ENCODE measurements at regions not wholly inside any gene's neighbourhood (a gene's known extent, or its start where the extent isn't known, plus 50 kb on each side); places are given as distances from the start of the nearest gene placed in this dataset.

DNA sequence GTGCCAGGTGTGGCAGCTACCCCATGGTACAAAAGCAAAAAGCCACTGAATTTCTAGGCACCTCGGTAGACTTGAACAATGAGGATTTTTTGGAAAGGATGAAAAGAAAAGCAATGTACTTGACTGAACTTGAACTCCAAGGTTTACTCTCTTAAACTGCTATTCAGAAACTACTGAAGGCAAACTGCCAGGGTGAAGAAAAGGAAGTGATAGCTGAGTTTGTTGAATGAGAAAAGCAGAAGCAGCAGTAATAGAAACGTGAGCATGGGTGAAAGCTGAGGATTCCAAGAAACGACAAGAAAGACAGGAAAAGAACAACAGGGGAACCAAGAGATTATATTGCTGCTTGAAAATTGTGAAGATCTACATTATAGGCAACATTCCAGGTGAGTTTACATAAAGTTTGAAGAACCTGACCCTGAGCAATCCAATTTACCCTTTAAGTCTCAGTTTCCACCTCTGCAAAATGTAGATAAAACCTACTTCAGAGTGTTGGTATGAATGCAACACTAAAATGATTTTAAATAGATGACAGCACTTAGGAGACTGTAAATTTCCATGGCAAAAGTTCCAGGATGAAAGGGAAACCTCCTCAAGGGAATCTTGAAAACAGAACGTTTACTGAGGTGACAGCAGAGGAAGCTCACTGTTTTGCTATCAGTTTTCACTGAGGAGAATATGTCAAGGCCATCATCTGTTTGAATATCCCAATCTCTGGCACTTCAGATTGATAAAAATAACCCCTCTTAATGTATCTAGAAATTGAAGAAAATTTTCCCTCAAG is 245.8 kb downstream of the SPATA31D1 start:
- no peak for DNase-seq

DNA sequence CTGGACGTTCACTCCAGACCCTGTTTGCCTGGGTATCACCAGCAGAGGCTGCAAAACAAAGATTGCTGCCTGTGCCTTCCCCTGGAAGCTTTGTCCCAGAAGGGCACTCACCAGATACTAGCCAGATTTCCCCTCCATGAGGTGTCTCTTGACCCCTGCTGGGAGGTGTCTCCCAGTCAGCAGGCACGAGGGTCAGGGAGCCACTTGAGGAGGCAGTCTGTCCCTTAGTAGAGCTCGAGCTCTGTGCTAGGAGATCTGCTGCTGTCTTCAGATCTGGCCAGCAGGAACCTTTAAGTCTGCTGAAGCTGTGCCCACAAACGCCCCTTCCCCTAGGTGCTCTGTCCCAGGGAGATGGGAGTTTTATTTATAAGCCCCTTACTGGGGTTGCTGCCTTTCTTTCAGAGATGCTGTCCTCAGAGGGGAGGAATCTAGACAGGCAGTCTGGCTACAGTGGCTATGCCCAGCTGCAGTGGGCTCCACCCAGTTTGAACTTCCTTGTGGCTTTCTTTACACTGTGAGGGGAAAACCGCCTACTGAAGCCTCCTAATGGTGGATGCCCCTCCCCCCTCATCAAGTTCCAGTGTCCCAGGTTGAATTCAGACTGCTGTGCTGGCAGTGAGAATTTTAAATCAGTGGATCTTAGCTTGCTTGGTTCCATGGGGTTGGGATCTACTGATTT is 253.9 kb downstream of the SPATA31D1 start:
- no peak for DNase-seq

DNA sequence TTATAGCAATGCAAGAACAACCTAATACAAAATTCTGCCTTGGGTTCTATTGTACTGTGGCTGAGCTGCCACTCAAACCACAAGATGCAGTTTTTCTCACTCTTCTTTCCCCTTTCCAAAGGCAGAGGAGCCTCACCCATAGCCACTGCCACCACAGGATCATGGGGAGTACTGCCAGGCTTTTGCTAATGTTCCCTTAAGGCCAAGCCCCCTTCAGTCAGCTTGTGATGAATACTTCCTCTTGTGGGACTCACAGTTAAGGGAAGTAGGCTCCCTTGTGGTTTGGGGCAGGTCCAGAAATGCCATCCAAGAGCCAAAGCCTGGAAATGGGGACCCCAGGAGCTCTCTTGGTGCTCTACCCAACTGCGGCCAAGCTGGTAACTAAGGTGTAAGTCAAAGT is 258.7 kb downstream of the SPATA31D1 start:
- peak; percentile 5 to 17 for DNase-seq

DNA sequence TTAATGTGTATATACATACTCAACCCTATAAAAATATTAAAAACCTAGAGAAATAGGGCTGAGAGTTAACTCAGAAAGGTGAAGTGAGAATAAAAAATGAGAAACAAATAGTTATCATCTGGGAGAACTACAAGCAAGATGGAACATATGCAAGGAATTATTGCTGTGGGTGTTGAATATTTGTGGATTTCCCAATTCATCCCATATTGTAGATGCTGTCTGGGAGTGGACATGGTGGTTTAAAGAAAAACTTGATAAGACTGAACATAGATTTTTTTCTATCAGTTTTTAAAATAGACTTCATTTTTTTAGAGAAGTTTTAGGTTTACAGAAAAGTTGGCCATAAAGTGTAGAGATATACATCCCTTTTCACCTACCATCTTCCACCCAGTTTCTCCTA is 263.5 kb downstream of the SPATA31D1 start:
- DNase-seq, result no peak

DNA sequence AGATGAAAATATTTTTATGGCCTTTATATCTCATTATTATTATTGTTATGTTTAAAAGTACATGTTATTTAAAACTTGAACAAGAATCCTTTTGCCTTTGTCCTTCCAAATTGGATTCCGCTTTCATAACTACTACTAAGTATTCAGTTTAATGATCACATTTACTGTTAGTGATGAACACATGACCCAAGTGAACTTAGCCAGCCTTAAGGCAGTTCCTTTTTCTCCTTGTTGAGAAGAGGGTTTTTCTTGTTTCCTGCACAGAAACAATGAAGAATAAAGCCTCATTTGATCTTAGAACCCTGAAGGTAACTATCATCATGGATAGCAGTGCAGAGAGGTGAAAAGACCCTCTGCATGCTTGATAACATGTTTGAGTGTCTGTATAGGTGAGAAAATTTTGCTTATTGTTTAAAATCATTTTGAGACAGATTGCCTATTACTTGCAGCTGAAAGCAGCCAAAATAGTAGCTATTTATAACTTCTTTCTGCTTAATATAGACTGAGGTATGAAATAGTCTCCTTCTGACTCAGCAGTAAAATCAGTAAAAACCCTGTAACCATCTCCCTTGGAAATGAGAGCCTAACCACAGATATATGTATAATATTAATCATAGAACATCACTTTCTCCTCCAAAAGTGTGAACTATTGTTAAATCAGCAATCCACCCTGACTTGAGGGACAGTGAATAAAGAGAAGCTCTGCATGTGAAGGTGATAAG is 266.2 kb downstream of the SPATA31D1 start:
- no peak for DNase-seq

DNA sequence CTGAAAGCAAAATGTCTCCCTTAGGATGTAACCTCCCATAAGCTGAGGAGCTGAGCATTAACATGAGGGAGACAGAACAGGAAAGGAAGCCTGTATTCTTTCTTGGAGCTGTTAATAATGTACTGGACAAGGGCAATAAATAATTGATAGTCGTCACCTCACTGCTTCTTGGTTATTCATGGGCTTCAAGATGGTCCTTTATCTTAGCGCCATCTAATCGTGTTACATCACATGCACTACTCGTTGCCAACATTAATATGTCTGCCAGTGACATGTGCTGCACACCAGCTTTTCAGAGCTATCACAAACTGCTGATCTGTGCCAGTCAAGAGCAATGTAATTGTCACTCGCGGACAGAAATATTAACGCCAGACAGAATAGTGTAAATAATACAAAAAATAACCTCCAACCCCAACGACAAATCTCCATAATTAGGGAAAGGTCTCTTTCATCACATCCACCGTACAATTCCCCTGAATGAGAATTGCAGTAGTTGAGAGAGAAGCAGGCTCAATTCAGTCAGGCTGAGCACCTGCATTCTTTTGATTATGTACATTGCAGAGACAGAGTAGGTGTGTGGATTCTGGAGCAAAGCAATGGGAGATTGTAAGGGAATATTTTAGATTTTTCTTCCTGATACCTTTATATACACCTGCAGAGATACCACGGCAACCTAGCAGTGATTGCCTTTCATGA is 267.1 kb downstream of the SPATA31D1 start:
- no peak for DNase-seq

DNA sequence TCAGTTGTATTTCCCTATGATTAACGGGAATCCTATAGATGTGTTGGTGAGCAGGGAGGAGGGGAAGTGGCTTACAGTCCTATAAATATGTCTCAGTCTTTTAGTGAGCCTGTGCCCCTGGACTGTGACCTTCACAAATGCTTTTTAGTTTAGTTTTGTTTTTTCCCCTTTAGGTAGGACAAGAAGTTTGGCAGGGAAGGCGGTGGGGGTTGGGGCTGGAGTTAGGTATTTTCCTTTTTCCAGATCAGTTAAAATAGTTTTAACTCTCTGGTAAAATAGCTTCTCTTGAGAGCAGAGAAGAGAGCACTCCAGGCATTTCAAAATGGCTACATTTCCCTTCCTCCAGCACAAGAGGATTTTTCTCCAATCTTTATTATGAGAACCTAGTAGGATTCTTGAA is 272.1 kb downstream of the SPATA31D1 start:
- no peak for DNase-seq

DNA sequence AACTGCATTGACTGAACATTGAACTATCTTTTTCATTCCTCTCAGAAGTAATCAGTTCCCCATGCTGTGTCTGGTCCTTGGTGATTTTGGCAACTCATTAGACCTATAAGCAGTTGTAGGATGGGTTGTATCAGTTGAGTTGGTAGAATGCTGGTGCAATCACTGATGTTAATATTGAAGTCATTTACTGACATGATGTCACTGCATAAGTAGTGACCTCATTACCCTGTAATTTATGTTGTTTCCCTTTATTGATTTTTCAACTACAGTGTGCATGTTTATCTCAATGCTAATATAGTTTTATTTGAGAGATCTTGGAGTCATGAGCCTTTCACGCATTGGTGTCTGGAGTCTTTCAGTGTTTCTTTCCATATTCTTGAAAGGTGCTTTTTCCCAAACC is 275.0 kb downstream of the SPATA31D1 start:
- no peak for DNase-seq

DNA sequence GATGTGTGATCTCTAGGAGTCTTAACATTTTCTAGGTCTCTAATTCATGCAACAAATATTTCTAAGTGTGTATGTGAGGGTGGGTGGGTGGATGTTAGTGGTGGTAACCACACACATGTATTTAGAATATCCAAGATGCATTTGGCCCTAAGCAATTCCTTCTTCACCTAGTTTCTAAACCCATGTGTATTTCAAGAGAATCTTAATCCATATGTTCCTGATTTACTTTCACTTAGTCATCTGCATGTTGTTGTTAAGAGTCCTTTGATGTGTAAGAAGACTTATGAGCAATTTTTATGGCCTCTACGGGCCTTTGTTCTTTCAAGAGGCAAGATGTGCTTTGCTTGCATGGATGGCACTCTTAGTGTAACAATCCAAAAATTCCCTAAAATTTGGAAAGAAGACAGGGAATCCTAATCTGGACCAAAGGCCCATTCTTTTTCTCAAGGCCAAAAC is 282.6 kb downstream of the SPATA31D1 start:
- DNase-seq, result no peak

DNA sequence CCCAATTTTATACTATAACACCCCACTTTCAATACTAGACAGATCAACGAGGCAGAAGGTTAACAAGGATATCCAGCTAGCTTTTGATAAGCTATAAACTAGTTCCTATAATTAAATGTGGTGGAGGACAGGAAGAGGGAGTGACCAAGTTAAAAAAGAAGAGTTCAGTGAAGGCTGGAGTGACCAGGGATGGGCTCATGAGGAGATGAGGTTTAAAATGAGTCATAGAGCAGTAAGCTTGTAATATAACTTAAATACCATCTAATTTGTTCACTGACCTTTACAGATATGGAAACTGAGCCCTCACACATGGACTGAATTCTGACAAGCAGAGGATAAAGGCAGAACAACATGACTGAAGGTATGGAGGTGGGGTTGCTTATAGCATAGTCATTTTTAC is 284.5 kb downstream of the SPATA31D1 start:
- no peak for DNase-seq

DNA sequence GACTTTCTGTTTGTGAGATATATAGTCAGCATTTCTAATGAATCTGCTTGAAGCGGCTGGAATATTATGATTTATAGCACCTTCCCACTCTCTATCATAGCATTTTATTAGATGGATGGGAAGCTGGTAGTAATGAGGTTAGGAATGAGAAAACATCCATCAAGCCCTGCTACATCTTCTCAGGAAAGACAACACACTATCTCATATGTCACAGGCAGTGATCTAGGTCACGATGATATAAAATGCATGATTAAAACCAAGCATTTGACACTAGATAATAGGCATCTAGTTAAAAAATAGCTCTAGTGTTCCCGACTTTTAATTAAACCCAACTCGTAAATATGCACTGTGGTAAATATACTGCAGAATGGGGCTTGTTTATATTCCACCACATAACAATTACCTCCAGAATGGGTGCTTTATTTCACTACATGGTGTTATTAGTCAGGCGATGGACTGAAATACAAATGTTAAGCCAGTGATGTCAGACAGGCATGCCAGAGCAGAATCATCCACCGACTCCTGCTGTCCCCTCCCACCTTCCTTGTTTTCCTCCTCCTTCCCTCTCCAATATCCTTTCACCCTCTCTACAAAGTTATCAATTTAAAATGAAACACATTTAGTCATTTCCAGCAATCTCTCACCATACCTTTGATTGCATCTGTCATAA is 286.8 kb downstream of the SPATA31D1 start:
- DNase-seq, result no peak

DNA sequence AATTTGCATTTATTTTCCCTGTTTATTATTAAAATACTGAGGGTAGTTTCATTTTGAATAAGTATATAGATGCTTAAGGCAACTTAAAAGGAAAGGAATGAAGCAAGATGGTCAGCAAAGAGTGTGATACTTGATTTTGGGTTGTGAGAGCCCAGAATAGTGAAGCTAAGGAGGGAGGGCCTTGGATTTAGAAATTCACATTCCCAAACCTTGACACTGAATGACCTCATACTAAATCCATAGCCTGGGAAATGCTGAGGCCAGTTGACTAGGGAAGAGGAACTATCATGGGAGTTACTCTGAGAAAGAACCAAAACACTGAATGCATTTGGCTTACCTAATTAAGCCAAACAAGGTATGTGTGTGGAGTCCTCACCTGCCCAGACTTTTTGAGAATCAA is 292.5 kb downstream of the SPATA31D1 start:
- DNase-seq, result no peak

DNA sequence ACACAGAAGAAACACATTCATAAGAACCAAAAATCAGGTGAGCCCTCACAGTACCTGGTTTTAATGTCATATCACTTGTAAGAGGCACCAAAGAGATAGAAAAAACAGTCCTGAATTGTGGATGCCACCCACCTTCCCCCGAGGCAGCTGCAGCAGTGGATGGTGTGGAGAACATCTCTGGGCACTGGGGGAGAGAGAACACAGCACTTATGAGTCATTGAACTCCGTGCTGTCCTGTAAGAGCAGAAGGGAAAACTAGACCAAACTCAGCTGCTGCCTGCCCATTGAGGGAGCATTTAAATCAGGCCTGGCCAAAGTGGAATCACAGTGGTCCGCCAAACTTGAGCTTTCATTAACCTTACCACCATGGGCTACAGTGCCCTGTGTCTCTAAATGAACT is 296.2 kb downstream of the SPATA31D1 start:
- no peak for DNase-seq

DNA sequence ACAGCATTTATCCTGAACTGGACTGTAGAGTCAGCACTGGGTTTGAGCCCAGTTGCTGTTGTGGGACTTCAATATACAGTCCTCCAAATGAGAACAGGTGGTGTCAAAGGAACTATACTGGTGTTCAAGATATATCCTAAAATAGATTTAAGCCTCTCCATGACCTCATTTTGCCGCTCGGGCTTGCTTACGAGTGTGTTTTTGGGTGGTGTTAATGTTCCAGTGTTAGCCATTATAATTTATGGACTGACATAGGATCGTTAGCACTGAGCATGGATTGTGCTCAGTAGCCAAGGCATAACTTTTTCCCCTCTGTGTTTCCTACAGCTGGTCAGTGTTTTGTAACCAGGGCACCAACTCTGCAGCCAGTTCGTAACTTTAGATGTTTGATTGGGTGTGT is 306.6 kb downstream of the SPATA31D1 start:
- DNase-seq, result no peak

DNA sequence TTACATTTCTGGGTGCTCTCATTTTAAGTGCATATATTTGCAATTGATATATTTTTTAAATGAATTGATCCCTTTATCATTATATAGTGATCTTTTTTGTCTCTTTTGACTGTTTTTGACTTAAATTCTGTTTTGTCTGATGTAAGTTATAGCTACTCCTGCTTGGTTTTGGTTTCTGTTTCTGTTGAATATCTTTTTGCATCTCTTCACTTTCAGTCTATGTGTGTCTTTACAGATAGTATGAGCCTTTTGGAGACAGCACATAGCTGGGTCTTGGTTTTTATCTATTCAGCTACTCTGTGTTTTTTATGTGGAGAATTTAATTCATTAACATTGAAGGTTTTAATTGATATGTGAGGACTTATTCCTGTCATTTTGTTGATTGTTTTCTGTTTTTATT is 311.3 kb downstream of the SPATA31D1 start:
- no peak for DNase-seq

DNA sequence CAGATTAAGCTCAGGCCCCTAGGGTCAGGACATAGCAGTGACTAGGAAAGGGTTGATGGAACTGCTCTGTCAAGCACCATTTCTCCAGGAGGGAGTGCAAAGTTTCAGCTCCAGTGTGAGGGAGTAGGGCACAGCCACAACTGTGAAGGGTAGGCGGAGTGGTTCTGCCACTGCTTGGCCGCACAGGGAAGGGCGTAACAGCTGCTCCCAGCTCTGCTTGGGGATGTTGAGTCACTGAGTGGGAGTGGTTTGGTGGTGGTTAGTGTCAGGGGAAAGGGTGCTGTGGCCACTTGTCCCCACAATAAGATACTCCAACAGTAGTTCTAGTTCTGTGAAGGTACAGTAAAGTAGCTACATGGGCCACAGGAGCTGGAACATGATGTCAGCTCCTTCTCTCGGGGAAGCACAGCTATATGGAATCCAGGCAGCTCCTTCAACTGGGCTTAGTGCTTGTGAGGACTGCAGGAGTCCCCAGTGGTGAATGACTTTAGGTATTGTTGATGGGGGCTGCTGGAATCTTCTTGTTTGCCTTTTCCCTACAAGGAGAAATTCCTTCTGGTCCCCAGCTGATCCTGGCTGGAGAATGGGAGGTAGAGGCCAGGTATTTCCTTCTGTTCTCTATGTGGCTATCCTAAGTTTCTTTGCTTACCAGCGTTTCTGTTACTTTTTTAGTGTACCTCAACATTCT is 314.5 kb downstream of the SPATA31D1 start:
- no peak for DNase-seq

DNA sequence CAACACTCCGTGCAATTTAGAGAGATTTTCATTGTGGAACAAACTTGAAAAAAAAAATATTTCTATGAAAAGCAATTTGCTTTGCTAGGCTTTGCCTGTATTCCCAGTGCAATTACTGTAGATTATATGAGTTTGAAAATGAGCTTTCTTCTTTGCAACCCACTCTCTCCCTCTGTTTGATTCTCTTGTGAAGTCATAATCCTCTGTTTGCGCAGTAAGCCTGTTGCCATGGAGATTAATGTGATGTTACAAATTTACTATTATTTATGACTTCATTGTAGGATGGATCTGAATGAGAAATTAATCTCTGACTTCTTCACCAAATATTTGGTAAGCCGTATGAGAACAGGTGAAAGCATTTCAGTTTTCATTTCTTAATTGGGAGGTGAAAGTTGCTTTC is 320.3 kb downstream of the SPATA31D1 start:
- no peak for DNase-seq

DNA sequence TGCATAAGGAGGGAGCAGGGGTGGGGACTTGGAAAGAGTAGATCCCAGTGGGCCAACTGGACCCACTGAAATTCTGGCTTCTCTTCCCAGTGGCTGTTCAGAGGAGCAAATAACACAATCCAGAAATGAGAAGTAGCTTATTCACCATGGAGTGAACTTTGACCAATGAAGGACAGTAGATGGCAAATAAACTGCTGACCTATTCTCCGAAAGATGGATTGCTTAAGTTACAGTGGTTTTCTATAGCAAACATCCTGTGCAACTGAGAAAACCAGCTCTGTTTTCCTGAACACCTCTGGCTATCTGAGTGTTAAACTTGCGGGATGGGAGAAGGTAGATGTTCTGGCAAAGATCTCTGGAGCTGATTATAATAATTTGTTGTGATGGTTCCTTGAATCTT is 325.1 kb downstream of the SPATA31D1 start:
- no peak for DNase-seq

DNA sequence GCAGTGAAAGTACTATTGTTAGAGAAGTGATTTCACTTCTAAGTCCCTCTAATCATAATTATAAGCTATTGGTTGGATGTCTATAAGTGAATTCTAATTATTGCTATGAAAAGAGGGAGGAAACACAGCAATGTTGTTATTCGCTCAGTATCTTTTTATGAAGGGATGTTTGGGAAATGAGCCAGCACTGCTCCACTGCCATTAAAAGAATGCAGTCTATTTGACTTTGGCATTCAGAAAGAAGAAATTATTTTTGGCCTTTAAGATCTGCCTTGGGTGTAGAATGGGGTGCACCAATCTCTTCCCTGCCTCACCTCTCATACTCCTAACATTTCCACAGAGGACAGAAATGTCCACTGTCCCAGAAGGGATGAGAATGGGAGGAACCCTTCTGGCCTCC is 332.0 kb downstream of the SPATA31D1 start:
- DNase-seq, result no peak

DNA sequence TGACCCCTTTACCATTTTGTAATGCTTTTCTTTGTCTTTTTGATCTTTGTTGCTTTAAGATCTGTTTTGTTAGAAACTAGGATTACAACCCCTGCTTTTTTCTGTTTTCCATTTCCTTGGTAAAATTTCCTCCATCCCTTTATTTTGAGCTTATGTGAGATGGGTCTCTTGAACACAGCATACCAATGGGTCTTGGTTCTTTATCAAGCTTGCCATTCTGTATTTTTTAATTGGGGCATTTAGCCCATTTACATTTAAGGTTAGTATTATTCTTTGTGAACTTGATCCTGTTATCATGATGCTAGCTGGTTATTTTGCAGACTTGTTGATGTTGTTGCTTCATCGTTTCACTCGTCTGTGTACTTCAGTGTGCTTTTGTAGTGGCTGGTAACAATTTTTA is 337.3 kb downstream of the SPATA31D1 start:
- DNase-seq, result no peak

DNA sequence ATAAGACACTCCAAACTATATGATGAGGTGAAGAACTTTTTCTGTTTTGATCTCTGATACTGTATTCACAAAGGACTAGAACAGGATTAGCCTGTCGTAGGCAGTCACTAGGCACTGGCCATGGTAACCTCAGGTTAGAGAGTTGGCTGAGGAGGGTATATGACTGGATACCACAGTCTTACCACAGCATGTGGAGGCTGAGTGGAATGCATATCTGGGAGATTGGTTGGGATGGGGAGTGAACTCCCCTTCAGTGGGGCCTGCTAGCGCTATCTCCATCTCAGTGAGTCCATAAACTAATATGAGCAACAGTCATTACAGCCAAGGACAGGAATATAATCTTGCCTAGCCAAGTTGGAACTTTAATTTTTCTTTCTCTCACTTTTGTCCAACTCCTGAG is 339.1 kb downstream of the SPATA31D1 start:
- no peak for DNase-seq

DNA sequence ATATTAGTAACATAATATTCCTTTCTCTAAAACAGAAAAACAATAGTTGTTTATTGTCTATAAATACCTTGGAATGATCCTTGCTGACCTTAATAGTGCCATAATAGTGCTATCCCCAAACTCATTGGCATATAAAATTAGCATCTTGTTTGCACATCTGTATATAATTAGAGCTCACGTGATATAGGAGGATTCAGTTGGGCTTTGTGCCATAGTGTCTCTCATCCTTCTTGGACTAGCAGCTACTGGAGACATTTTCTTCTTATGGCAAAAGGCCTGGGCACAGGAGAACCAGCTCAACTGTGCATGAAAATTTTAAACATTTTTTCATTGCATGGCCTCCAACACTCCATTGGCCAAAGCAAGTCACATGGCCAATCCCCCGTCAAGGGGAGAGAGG is 342.5 kb downstream of the SPATA31D1 start:
- no peak for DNase-seq

Measured in CD4-positive, alpha-beta T cell treated with Interleukin-1 beta for 1 hour (primary cell).